Activated CD4-positive, alpha-beta T cell treated with anti-CD3 and anti-CD28 coated beads for 36 hours (primary cell): ENCODE measurements at regions not wholly inside any gene's neighbourhood (a gene's known extent, or its start where the extent isn't known, plus 50 kb on each side); places are given as distances from the start of the nearest gene placed in this dataset.

ENCODE experiments used
- ATAC-seq: fragments of 200-7000 bp; cut with Tn5 transposase; one replicate; pipeline ENCODE4 v1.10.0; 2021; ENCODE audit warnings: mild to moderate bottlenecking, moderate library complexity
- CTCF ChIA-PET: fragments of 350-600 bp; sonication (Branson Sonifier 250); formaldehyde crosslinking; loops from one replicate; lab custom pipeline; 2021; ENCODE audit warnings: antibody characterized with exemption; lab: Charles Lee
- POLR2A ChIA-PET: fragments of 350-600 bp; sonication (Branson Sonifier 250); formaldehyde crosslinking; loops from one replicate; lab custom pipeline; 2021; ENCODE audit warnings: antibody characterized with exemption, inconsistent platforms; lab: Charles Lee
- DNase-seq: peaks from one replicate; pipeline ENCODE4 v3.0.0-alpha.2; 2020
- H3K27ac Mint-ChIP-seq: one replicate; pipeline ENCODE4 v1.8.0; 2021; ENCODE audit warnings: mixed read lengths
- H3K27me3 Mint-ChIP-seq: one replicate; pipeline ENCODE4 v1.8.0; 2021; ENCODE audit warnings: mixed read lengths
- H3K36me3 Mint-ChIP-seq: one replicate; pipeline ENCODE4 v1.8.0; 2021; ENCODE audit warnings: low read depth, mixed read lengths
- H3K4me1 Mint-ChIP-seq: one replicate; pipeline ENCODE4 v1.8.0; 2021; ENCODE audit warnings: mixed read lengths
- H3K4me3 Mint-ChIP-seq: one replicate; pipeline ENCODE4 v1.8.0; 2021; ENCODE audit warnings: mild to moderate bottlenecking, moderate library complexity, mixed read lengths
- H3K9me3 Mint-ChIP-seq: one replicate; pipeline ENCODE4 v1.8.0; 2021; ENCODE audit warnings: low read depth, mixed read lengths
- intact Hi-C, 2 experiments: fragments of 100-400 bp; cut with DNase I in 1 of 2; cut with micrococcal nuclease in 1 of 2; formaldehyde crosslinking; loops; one replicate each; pipeline versions ENCODE4 v1.14.2 to v1.15.1; 2022 to 2024; cut with DNase I, micrococcal nuclease

GRCh38 chr2:238698451-238699306 lies 149.2 kb upstream of the TWIST2 start:
- ChIA-PET POLR2A (no interaction called here), CTCF (interaction anchor here (0.6 kb wide), 1 partner anchor 194 kb away, joined by 3 read pairs; no protein-coding TSS in a partner anchor)
- ATAC-seq: no peak

GRCh38 chr2:238699307-238700116 lies 148.4 kb upstream of the TWIST2 start:
- H3K27ac Mint-ChIP-seq: no peak overlapping the region
- no peaks in the 10 kb centered on the region for H3K9me3 Mint-ChIP-seq
- POLR2A ChIA-PET: no interaction called here
- H3K27me3 Mint-ChIP-seq: no peaks in the 10 kb centered on the region
- H3K4me3 Mint-ChIP-seq: no peak overlapping the region
- no peak for DNase-seq
- intact Hi-C loops: no loop called here
- no peaks in the 10 kb centered on the region for H3K4me1 Mint-ChIP-seq
- no peak for ATAC-seq
- no peaks in the 10 kb centered on the region for H3K36me3 Mint-ChIP-seq
- CTCF ChIA-PET: interaction anchor here (0.6 kb wide), 1 partner anchor 193 kb away, joined by 3 read pairs; no protein-coding TSS in a partner anchor

More at GRCh38 chr2:238698451-238699306, 149.2 kb upstream of the TWIST2 start:
- H3K36me3 Mint-ChIP-seq: no peaks in the 10 kb centered on the region
- H3K27ac Mint-ChIP-seq: no peak overlapping the region
- no peak overlapping the region for H3K4me3 Mint-ChIP-seq
- no peaks in the 10 kb centered on the region for H3K4me1 Mint-ChIP-seq
- no peaks in the 10 kb centered on the region for H3K9me3 Mint-ChIP-seq
- DNase-seq: no peak
- intact Hi-C loops: no loop called here
- H3K27me3 Mint-ChIP-seq: no peaks in the 10 kb centered on the region

DNA sequence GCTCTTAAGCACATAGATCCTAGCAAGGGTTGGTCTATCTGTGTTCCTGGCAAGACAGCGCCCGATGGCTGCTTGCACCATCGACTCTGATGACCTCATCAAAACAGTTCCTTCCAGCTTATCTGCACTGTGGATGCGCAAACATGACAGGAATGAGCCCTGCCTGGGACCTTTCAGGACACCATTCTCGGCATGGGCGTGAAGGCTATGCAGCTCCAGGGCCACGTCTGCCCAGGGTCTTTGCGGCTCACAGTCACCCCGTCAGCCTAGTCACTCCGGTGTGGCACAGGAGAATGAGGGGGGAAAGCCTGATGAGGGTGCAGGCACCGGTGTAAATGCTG lies 147.8 kb upstream of the TWIST2 start:
- ChIA-PET POLR2A (no interaction called here), CTCF (no interaction called here)
- H3K9me3 Mint-ChIP-seq: no peaks in the 10 kb centered on the region
- no peak for DNase-seq
- no peak overlapping the region for H3K27ac Mint-ChIP-seq
- H3K4me3 Mint-ChIP-seq: no peak overlapping the region
- H3K36me3 Mint-ChIP-seq: no peaks in the 10 kb centered on the region
- H3K27me3 Mint-ChIP-seq: no peaks in the 10 kb centered on the region
- intact Hi-C loops: no loop called here
- H3K4me1 Mint-ChIP-seq: no peaks in the 10 kb centered on the region
- ATAC-seq: no peak

GRCh38 chr2:238700506-238701340 lies 147.2 kb upstream of the TWIST2 start:
- no peaks in the 10 kb centered on the region for H3K36me3 Mint-ChIP-seq
- ChIA-PET POLR2A (no interaction called here), CTCF (no interaction called here)
- intact Hi-C loops: no loop called here
- H3K27me3 Mint-ChIP-seq: no peaks in the 10 kb centered on the region
- H3K27ac Mint-ChIP-seq: no peak overlapping the region
- ATAC-seq (no peak), DNase-seq (no peak)
- H3K9me3 Mint-ChIP-seq: no peaks in the 10 kb centered on the region
- H3K4me1 Mint-ChIP-seq: no peaks in the 10 kb centered on the region
- no peak overlapping the region for H3K4me3 Mint-ChIP-seq

DNA sequence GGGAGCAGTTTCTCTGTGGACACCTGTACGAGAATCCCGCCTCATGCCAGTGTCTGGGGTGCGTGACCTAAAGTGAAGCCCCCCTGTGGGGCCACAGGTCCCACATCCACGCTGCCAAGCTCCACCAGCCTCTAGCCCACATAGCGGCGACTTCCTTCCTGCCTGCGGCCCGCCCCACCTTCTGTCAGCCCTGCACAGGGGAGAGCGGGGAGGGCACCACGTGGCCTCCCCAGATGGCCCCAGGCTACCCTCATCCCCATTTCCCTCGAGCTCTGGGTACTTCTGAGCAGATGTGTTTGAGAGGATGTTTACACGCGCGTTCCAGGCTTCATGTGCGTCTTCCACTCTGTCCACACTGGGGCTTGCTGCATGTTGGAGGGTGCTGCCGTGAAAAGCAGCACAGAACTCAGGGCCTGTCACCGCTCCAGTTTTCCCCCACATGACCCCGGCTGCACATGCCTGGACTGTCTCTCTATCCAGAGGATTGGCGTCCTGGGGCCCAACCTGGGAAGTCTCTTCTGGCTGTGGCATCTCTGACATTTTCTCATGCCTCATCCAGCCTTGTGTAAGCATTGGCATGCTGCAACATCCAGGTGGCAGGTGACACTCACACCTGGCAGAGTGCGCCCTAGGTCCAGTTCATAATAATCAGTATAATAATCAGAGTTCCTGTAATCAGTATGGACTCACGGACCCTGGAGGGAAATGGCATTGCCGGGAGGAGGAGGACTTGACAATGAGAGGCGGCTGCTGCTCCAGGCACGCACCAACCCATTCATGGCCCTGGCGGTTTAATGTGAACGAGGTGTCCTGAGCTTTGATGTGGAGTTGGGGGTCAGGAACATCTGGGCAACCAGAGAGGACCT lies 146.3 kb upstream of the TWIST2 start:
- DNase-seq: no peak
- no peaks in the 10 kb centered on the region for H3K27me3 Mint-ChIP-seq
- ATAC-seq: no peak
- no peak overlapping the region for H3K27ac Mint-ChIP-seq
- H3K9me3 Mint-ChIP-seq: no peaks in the 10 kb centered on the region
- no peak overlapping the region for H3K4me3 Mint-ChIP-seq
- H3K4me1 Mint-ChIP-seq: no peaks in the 10 kb centered on the region
- intact Hi-C loops: no loop called here
- POLR2A ChIA-PET: no interaction called here
- CTCF ChIA-PET: no interaction called here
- no peaks in the 10 kb centered on the region for H3K36me3 Mint-ChIP-seq

DNA sequence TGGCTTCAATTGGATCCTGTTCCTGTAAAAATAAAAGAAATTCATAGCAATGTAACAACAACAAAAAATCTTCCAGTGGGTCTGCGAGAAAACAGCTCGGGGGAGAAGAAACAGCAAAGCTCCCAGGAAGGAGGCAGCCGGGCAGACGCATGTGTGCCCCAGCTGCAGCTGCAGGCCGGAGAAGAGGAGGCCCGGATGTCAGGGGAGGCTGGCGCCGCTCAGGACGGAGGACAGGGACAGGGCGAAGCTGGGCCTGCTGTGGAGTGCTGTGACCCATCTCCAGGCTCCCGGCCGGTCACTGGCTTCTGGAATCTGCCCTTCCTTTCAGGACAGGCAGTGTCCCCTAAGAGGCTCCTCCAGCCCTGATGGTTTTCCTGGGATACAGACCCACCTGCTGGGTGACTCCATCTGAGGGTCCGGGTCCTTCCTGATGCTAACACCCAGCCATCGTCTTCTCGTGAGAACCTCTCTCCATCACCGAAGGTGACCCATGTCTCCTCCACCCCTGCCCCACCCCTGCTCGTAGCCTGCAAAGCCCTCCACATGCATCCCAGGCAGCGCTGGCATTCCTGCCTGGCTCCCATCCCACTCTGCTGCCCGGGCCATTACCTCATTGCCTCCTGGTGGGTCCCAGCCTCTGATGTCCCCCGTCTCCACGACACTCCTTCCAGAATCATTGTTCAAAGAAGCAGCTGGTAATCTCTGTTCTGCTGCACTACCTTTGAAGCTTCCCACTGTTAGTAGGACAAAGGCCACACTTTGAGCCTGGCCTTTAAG lies 145.4 kb upstream of the TWIST2 start:
- Mint-ChIP-seq H3K4me3 (no peak overlapping the region), H3K4me1 (no peaks in the 10 kb centered on the region), H3K27ac (no peak overlapping the region), H3K27me3 (peaks cover 3% of the 10 kb centered on the region), H3K36me3 (no peaks in the 10 kb centered on the region), H3K9me3 (no peaks in the 10 kb centered on the region)
- ATAC-seq (no peak), DNase-seq (no peak)
- CTCF ChIA-PET: no interaction called here
- intact Hi-C loops: no loop called here
- POLR2A ChIA-PET: no interaction called here

DNA sequence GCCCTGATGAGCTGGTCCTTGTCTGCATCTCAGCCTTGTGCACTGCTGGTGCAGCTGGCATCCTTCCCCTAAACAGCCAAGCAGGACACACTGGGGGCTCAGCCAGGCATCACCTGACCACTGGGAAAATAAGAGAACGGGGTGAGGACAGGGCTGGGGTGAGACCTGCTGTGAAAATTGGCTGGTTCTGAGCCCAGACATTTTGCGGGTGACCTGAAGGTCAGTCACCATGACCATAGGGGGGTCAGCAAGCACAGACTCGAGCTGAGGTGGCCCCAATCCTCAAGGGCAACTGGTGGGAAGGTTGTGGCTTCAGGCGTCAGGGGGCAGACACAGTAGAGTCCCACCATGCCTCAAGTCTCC lies 144.9 kb upstream of the TWIST2 start:
- H3K4me3 Mint-ChIP-seq: no peak overlapping the region
- POLR2A ChIA-PET: no interaction called here
- H3K27me3 Mint-ChIP-seq: peaks cover 4% of the 10 kb centered on the region
- H3K9me3 Mint-ChIP-seq: no peaks in the 10 kb centered on the region
- H3K27ac Mint-ChIP-seq: no peak overlapping the region
- ATAC-seq (no peak), DNase-seq (no peak)
- intact Hi-C loops: no loop called here
- CTCF ChIA-PET: no interaction called here
- H3K36me3 Mint-ChIP-seq: no peaks in the 10 kb centered on the region
- H3K4me1 Mint-ChIP-seq: no peaks in the 10 kb centered on the region

DNA sequence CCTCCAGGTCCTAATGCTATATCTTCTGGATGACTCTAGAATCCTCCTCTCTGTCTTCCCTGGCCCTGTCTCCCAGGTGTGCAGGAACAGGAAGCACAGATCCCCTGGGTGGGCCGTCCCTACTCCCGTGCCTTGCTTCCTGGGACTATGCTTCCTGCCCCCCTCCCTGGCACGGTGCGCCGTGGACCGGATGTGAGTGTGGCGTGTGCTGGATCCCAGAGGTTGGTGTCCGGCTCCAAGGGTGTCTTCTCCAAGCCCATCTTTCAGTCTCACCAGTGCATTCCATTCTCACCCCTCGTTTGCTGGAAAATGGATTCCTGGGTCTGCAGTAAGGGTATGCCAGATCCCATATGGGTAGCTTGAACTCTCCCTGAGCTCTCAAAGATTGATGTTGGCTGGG lies 144.4 kb upstream of the TWIST2 start:
- ChIA-PET POLR2A (no interaction called here), CTCF (no interaction called here)
- no peak overlapping the region for H3K27ac Mint-ChIP-seq
- peaks cover 6% of the 10 kb centered on the region for H3K27me3 Mint-ChIP-seq
- no peak for ATAC-seq
- no peak overlapping the region for H3K4me3 Mint-ChIP-seq
- no peaks in the 10 kb centered on the region for H3K36me3 Mint-ChIP-seq
- DNase-seq: no peak
- intact Hi-C loops: no loop called here
- H3K9me3 Mint-ChIP-seq: no peaks in the 10 kb centered on the region
- H3K4me1 Mint-ChIP-seq: no peaks in the 10 kb centered on the region

DNA sequence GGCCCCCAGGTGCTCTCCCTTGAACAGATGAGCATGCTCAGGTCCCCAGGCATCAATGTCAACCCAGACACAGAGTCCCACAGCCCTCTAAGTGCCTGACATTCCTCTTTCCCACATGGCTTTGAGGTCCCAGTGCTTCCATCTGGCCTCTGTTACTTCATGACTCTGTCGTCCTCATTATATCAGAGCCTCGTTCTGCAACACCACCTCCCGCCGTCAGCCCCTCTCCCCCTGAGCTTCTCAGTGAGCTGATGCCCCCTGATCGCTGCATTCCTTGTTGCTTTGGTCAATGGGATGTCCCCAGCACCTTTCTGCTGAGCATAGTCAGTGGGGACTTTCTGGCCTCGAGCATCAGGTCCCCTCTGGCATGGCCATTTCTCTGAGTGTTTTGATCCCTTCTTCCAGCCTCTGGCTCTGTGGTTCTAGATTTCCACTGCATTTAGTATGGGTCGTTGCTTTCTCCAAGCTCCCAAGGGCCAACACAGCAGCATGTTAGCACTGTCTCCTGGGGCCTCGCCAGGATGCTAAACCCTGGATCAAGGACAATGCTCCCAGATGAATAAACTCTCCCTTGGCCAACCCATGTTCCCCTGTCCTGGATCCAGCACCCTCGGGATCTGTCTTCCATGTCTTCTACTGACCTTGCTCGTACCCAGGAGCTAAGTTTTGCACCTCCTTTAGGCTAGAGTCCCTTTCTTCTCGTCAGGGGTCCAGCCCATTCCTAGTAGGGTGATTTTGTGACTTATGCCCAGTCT lies 143.2 kb upstream of the TWIST2 start:
- no peak overlapping the region for H3K27ac Mint-ChIP-seq
- ChIA-PET CTCF (no interaction called here), POLR2A (no interaction called here)
- no peak for ATAC-seq
- no peaks in the 10 kb centered on the region for H3K4me1 Mint-ChIP-seq
- intact Hi-C loops: no loop called here
- no peaks in the 10 kb centered on the region for H3K9me3 Mint-ChIP-seq
- DNase-seq: no peak
- peaks cover 10% of the 10 kb centered on the region for H3K27me3 Mint-ChIP-seq
- H3K4me3 Mint-ChIP-seq: no peak overlapping the region
- H3K36me3 Mint-ChIP-seq: no peaks in the 10 kb centered on the region

DNA sequence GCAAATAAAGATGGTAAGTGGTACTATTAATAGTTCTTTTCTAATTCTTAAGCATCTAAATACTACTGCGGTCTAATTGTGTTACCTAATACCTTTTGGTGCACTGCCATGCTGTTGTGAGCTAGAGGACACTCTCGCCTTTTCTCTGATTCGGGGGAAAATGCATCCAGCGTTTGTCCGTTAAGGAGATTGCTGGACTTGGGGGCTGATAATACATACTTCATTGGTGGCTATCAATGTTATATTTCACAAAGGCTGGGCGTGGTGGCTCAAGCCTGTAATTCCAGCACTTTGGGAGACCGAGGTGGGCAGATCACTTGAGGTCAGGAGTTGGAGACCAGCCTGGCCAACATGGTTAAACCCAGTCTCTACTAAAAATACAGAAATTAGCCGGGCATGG lies 141.7 kb upstream of the TWIST2 start:
- no peak for ATAC-seq
- Mint-ChIP-seq H3K4me1 (no peaks in the 10 kb centered on the region), H3K36me3 (no peaks in the 10 kb centered on the region), H3K27me3 (peaks cover 11% of the 10 kb centered on the region), H3K4me3 (no peak overlapping the region), H3K27ac (no peak overlapping the region), H3K9me3 (no peaks in the 10 kb centered on the region)
- ChIA-PET POLR2A (no interaction called here), CTCF (no interaction called here)
- DNase-seq: no peak
- intact Hi-C loops: no loop called here
